WI38 (cell line): ENCODE measurements at regions not wholly inside any gene's neighbourhood (a gene's known extent, or its start where the extent isn't known, plus 50 kb on each side); places are given as distances from the start of the nearest gene placed in this dataset.
"Not testable (repeated sequence)": the region's sequence is repeated elsewhere in the genome, so short reads cannot be mapped to it uniquely, and the experiment has no call there.

Source experiments
- H3K4me3 ChIP-seq: 2 replicates; pipeline ENCODE4 v1.5.1; 2011; ENCODE audit warnings: low read depth, mild to moderate bottlenecking, control low read depth, low read length
- TF ChIP-seq, protein P1 (sequence below): IDR thresholded peaks from 2 replicates; pipeline ENCODE4 v1.5.1; 2012; ENCODE audit warnings: low read depth, mild to moderate bottlenecking, control low read depth, low read length

DNA sequence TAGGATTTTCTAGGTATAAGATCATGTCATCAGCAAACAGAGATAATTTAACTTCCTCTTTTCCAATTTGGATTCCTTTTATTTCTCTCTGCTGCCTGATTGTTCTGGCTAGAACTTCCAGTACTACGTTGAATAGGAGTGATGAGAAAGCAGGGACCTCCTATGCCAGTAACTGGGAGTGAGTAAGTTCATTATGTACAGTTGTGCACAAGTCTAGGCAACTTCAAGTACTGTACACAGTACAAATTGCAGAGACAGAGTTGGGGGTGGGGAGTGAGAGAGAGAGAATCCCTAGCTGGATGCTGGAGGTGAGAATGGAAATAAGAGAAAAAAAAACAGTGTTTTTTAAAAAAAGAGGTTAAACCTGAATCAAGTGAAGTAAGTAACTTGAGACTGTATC, 210.2 kb downstream of the MMUT start:
- no peak overlapping the region for H3K4me3 ChIP-seq
- TF ChIP-seq, protein P1, sequence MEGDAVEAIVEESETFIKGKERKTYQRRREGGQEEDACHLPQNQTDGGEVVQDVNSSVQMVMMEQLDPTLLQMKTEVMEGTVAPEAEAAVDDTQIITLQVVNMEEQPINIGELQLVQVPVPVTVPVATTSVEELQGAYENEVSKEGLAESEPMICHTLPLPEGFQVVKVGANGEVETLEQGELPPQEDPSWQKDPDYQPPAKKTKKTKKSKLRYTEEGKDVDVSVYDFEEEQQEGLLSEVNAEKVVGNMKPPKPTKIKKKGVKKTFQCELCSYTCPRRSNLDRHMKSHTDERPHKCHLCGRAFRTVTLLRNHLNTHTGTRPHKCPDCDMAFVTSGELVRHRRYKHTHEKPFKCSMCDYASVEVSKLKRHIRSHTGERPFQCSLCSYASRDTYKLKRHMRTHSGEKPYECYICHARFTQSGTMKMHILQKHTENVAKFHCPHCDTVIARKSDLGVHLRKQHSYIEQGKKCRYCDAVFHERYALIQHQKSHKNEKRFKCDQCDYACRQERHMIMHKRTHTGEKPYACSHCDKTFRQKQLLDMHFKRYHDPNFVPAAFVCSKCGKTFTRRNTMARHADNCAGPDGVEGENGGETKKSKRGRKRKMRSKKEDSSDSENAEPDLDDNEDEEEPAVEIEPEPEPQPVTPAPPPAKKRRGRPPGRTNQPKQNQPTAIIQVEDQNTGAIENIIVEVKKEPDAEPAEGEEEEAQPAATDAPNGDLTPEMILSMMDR, result no peak

DNA sequence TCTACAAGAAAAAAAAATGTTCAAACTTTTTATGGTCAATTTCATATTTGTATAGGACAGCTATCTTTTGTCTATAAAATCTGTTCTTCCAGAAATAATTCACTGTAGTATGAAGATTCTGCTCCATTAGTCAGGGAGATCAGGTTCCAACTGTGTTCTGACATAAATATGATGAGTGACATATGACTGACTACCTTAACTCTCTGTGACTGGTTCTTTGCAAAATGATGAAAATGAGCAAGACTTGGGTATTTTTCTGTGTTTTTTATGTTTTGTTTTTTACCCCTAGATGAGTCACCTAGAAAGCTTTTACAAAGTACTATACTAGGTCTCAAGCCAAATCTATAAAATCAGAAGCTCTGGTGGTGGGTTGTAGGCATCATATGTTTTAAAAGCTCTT, 229.6 kb downstream of the MMUT start:
- no peak overlapping the region for H3K4me3 ChIP-seq
- TF ChIP-seq, protein P1, result no peak

DNA sequence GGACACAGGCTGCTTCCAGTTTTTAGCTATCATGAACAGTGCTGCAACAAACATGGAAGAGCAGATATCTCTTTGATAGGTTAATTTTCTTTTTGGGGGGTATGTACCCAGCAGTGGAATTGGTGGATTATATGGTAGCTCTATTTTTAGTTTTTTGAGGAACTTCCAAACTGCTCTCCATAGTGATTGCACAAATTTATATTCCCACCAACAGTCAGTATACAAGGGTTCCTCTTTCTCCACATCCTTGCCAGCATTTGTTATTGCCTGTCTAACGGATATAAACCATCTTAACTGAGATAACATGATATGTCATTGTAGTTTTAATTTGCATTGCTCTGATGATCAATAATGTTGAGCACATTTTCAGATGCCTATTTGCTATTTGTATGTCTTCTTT, 237.6 kb downstream of the MMUT start:
- TF ChIP-seq, protein P1, result no peak
- no peak overlapping the region for H3K4me3 ChIP-seq

DNA sequence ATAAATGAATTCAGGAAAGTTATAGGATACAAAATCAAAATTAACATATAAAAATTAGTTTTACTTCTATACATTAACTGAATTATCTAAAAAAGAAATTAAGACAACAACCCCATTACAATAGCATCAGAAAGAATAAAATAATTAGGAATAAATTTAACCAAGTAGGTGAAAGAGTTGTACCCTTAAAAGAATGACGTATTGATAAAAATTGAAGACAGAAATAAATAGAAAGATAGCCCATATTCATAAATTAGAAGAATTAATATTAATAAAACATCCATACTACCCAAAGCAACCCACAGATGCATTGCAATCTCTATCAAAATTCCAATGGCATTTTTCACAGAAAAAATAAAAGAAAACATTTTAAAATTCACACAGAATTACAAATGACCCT, 242.8 kb downstream of the MMUT start:
- no peak overlapping the region for H3K4me3 ChIP-seq
- TF ChIP-seq, protein P1, result no peak

DNA sequence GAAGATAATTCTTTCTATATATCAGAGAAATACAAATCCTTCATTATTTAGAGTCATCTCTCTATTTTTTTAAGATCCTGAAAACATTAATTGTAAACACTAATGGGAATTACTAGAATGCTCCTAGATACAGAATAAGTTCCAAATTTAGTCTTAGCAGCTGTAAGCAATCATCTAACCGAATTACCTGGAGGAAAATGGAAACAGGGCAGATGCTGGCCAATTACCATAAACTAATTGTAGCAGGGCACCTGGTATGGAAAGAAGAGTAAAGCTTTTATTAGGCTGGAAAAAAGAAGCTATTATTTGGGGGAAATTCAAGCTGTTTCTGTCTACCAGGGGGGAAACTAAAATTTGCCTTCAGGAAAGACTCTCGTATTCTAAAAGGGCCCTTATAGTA, 257.5 kb downstream of the MMUT start:
- TF ChIP-seq, protein P1, result no peak
- no peak overlapping the region for H3K4me3 ChIP-seq

DNA sequence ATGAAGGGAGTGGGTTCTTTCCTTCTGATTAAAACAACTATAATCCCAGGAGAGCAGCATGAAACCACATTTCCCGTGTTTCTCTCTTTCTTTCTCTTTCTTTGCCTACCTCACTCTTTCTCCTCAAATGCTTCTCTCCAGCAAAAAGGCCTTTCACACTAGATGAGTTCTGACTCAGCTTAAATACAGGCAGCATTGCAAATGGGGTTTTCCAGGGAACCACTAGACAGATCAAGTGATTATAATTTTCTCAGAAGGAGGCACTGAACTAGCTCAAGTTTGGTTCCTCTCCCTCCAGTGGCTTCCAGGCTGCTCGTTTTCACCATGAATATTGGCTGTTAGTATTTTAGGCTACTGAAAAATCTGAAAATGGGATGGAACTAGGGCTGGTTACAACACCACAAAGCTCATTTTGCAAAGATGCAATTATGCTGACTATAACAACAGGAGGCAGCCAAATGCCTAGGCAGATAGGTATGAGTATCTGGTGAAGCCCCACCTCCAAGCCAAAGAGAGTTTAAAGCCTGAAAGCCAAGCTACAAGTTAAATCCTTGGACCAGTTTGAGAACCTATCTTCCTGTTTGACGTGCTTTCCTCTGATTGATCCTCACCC, 260.0 kb downstream of the MMUT start:
- TF ChIP-seq, protein P1, result no peak
- H3K4me3 ChIP-seq, result no peak overlapping the region

DNA sequence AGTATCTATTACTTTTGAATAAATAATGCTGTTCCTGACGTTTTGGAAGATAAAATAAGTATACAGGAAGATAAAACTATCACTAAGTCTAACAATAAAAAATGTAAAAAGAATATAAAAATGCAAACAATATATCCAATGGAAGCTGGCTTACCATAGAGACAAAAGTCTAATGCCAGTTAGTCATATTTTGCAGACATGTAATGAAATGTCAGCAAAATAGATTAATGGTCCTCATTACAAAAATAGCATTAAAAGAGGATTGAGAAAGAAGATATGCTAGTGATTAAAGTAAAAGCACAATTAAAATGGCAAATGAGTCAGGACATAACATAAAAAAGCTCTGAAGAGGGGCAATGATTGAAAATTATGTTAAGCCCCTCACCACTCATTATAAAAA, 265.0 kb downstream of the MMUT start:
- TF ChIP-seq, protein P1, result no peak

DNA sequence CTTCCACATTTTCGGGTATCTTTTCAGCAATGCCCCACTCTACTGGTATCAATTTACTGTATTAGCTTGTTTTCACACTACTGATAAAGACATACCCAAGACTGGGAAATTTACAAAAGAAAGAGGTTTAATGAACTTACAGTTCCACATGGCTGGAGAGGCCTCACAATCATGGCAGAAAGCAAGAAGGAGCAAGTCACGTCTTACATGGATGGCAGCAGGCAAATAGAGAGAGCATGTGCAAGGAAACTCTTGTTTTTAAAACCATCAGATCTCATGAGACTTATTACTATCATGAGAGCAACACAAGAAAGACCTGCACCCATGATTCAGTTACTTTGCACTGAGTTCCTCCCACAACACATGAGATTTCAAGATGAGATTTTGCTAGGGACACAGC, 300.7 kb downstream of the MMUT start:
- not testable (repeated sequence) for H3K4me3 ChIP-seq

More for the DNA sequence above, 265.0 kb downstream of the MMUT start:
- no peak overlapping the region for H3K4me3 ChIP-seq
